PC-3 (cell line): ENCODE measurements at regions not wholly inside any gene's neighbourhood (a gene's known extent, or its start where the extent isn't known, plus 50 kb on each side); places are given as distances from the start of the nearest gene placed in this dataset.

Source experiments
- EZH2 ChIP-seq: fragments of 300-600 bp; sonication (generic); IDR thresholded peaks from one replicate; pipeline ENCODE4 v1.6.1; 2017; ENCODE audit warnings: antibody characterized with exemption, mild to moderate bottlenecking, low read length; ENCODE audit not compliant: unreplicated experiment
- TF ChIP-seq, protein P1 (sequence below): fragments of 300-600 bp; sonication (generic); conservative IDR thresholded peaks from 2 replicates; pipeline ENCODE4 v1.5.1; 2017; ENCODE audit warnings: antibody characterized with exemption, low read depth, mild to moderate bottlenecking, low read length

DNA sequence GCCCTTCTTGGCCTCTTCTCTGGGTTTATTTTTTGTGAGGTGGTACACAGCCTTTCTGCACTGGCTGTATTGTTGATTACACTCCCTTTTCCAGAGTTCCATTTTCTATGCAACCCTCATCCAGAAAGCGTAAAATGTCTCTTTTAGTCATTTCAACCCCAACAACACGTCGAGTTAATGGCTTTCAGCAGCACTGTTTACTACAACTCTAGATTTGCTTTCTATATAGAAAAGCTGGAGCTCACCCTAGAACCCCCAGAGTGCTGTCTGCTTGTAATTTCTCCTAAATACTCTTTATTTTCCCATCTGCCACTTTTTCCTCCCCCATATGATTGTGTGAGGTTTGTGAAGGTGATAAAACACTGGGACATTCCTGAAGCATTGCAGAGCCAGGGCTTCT is 148.9 kb upstream of the TMTC4 start:
- TF ChIP-seq, protein P1, sequence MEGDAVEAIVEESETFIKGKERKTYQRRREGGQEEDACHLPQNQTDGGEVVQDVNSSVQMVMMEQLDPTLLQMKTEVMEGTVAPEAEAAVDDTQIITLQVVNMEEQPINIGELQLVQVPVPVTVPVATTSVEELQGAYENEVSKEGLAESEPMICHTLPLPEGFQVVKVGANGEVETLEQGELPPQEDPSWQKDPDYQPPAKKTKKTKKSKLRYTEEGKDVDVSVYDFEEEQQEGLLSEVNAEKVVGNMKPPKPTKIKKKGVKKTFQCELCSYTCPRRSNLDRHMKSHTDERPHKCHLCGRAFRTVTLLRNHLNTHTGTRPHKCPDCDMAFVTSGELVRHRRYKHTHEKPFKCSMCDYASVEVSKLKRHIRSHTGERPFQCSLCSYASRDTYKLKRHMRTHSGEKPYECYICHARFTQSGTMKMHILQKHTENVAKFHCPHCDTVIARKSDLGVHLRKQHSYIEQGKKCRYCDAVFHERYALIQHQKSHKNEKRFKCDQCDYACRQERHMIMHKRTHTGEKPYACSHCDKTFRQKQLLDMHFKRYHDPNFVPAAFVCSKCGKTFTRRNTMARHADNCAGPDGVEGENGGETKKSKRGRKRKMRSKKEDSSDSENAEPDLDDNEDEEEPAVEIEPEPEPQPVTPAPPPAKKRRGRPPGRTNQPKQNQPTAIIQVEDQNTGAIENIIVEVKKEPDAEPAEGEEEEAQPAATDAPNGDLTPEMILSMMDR = no peak
- TF ChIP-seq EZH2 = no peak
